ENCODE measurements at regions not wholly inside any gene's neighbourhood (a gene's known extent, or its start where the extent isn't known, plus 50 kb on each side); places are given as distances from the start of the nearest gene placed in this dataset.

DNA sequence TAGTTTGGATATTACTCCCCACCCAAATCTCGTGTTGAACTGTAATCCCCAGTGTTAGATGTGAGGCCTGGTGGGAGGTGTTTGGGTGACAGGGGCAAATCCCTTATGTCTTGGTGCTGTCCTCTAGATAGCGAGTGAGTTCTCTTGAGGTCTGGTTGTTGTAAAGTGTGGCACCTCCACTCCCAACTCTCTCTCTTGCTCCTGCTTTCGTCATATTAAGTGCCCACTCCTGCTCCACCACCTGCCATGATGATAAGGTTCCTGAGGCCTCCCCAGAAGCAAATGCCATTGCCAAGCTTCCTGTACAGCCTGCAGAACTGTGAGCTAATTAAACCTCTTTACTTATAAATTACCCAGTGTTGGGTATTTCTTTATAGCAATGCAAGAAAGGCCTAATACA lies 944.3 kb downstream of the ADGRL3 start:
- TF ChIP-seq EP300 (IDR thresholded peaks at IDR 0.05; ENCODE audit: low read depth) (no peak), CTCF (IDR thresholded peaks at IDR 0.05) (no peak), POLR2AphosphoS5 (IDR thresholded peaks at IDR 0.05) (no peak), POLR2A (IDR thresholded peaks at IDR 0.05) (no peak)
- Histone ChIP-seq H3K27ac (no peak overlapping the region), H3K4me1 (no peaks in the 10 kb centered on the region), H3K27me3 (no peaks in the 10 kb centered on the region), H3K9me3 (no peaks in the 10 kb centered on the region), H3K4me3 (no peak overlapping the region), H3K36me3 (no peaks in the 10 kb centered on the region)
- intact Hi-C loops (cut with DNase I; ENCODE audit: low total_unique reads) (no loop called here), in situ Hi-C loops (cut with MboI; ENCODE audit: low pct_ligation_motif_present in 1 of 4, low pct_unique_long_range_greater_than_20kb in 1 of 4, low sequenced_read_pairs in 3 of 4) (no loop called here)
- DNase-seq: no peak
- WGBS, 2 donors (ENCODE audit: low coverage in 1 of 2): 83% methylated on average over 3 of the region's 3 CpGs; no CpG with 5 or more reads in 1 of the 2 donors

DNA sequence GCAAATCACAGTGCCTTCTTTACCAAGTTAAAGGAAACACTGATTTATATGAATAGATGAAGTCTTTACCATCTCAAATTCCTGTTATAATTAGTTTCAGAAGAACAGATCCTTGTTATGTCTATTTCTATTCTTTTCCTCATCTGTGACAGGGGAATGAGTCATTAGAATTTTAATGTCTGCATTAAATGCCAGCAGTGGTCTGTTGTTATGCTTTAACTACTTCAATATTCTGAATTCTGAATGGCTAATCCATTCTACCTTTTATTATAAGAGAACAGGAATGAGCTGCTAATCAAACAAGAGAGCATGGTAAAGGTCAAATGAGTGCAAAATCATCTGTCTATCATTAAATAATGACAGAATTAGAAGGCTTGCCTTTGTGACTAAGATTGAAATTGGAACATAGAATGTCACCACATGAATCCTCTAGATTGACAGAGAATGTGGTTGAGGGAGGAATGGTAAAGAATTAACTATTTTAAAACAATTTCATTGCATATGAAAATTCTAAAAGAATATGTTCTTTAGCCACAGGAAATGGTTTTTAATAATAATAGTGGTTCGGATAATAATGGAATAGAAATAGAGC lies 935.5 kb downstream of the ADGRL3 start:
- 82 to 100% methylated on average over 1 of the region's 1 CpG for WGBS, 2 donors (ENCODE audit: low coverage in 1 of 2)

DNA sequence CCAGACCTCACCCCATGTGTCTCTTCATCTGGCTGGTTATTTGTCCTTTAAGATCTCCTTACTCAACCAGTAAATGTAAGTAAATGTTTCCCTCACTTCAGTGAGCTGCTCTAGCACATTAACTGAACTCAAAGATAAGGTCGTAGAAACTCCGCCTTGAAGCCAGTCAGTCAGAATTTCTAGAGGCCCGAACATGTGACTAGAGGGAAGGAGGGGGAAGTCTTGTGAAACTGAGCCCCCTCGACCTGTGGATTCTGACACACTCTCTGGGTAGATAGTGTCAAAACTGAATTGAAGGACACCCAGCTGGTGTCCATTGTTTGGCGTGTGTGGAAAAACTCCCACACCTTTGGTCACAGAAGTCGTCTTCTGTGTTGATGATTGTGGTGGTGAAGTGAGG lies 933.9 kb downstream of the ADGRL3 start:
- Histone ChIP-seq H3K4me1 (no peaks in the 10 kb centered on the region), H3K36me3 (no peaks in the 10 kb centered on the region), H3K27ac (no peak overlapping the region), H3K4me3 (no peak overlapping the region), H3K27me3 (no peaks in the 10 kb centered on the region), H3K9me3 (no peaks in the 10 kb centered on the region)
- intact Hi-C loops (cut with DNase I; ENCODE audit: low total_unique reads) (no loop called here), in situ Hi-C loops (cut with MboI; ENCODE audit: low pct_ligation_motif_present in 1 of 4, low pct_unique_long_range_greater_than_20kb in 1 of 4, low sequenced_read_pairs in 3 of 4) (no loop called here)
- TF ChIP-seq POLR2AphosphoS5 (IDR thresholded peaks at IDR 0.05): no peak
- TF ChIP-seq EP300 (IDR thresholded peaks at IDR 0.05; ENCODE audit: low read depth): no peak
- DNase-seq: no peak
- WGBS, 2 donors (ENCODE audit: low coverage in 1 of 2): 85 to 87% methylated on average over 3 to 6 of the region's 6 CpGs

More for the DNA sequence above, 935.5 kb downstream of the ADGRL3 start:
- intact Hi-C loops (cut with DNase I; ENCODE audit: low total_unique reads): no loop called here
- in situ Hi-C loops (cut with MboI; ENCODE audit: low pct_ligation_motif_present in 1 of 4, low pct_unique_long_range_greater_than_20kb in 1 of 4, low sequenced_read_pairs in 3 of 4): no loop called here
- Histone ChIP-seq H3K4me1 (no peaks in the 10 kb centered on the region), H3K27ac (no peak overlapping the region), H3K36me3 (no peaks in the 10 kb centered on the region), H3K4me3 (no peak overlapping the region), H3K27me3 (no peaks in the 10 kb centered on the region), H3K9me3 (no peaks in the 10 kb centered on the region)
- no peak for TF ChIP-seq POLR2A (IDR thresholded peaks at IDR 0.05)
- no peak for TF ChIP-seq EP300 (IDR thresholded peaks at IDR 0.05; ENCODE audit: low read depth)
- no peak for TF ChIP-seq POLR2AphosphoS5 (IDR thresholded peaks at IDR 0.05)
- no peak for TF ChIP-seq CTCF (IDR thresholded peaks at IDR 0.05)
- DNase-seq: no peak

GRCh38 chr4:62133101-62133897 lies 933.2 kb downstream of the ADGRL3 start:
- Histone ChIP-seq H3K36me3 (no peaks in the 10 kb centered on the region), H3K4me1 (no peaks in the 10 kb centered on the region), H3K4me3 (no peak overlapping the region), H3K27me3 (no peaks in the 10 kb centered on the region), H3K27ac (no peak overlapping the region), H3K9me3 (no peaks in the 10 kb centered on the region)
- TF ChIP-seq EP300 (IDR thresholded peaks at IDR 0.05; ENCODE audit: low read depth): no peak
- TF ChIP-seq POLR2AphosphoS5 (IDR thresholded peaks at IDR 0.05): no peak
- TF ChIP-seq POLR2A (IDR thresholded peaks at IDR 0.05): no peak
- no peak for TF ChIP-seq CTCF (IDR thresholded peaks at IDR 0.05)
- intact Hi-C loops (cut with DNase I; ENCODE audit: low total_unique reads) (no loop called here), in situ Hi-C loops (cut with MboI; ENCODE audit: low pct_ligation_motif_present in 1 of 4, low pct_unique_long_range_greater_than_20kb in 1 of 4, low sequenced_read_pairs in 3 of 4) (no loop called here)
- 93 to 100% methylated on average over 1 of the region's 1 CpG for WGBS, 2 donors (ENCODE audit: low coverage in 1 of 2)
- DNase-seq: no peak
